ENCODE measurements at regions not wholly inside any gene's neighbourhood (a gene's known extent, or its start where the extent isn't known, plus 50 kb on each side); places are given as distances from the start of the nearest gene placed in this dataset.

DNA sequence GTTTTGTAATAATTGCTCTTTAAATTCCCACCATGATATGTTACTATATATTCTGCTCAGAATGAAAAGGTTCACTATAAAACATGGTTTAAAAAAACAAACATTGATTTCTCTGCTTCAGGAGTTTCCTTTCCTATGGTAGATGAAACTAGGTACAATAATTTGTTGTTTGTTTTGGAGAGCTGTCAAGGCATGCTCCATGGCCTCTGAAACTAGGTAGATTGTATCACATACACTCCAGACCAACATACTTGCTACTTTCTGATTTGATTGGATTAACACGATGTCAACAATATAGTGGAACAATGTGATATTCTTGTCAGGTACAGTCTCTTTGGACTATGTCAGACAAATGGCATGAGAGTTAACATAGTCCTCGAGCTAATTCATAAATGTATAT, 452.7 kb upstream of the CDH9 start:
- ATAC-seq (ENCODE audit: insufficient read depth, low read depth) = no peak
- Histone ChIP-seq H3K4me2 (ENCODE audit: insufficient read depth, low read length) (no peak overlapping the region), H3K4me1 (ENCODE audit: insufficient read depth, low read length) (no peaks in the 10 kb centered on the region), H3K27ac (ENCODE audit: low read length) (no peak overlapping the region), H3K79me2 (ENCODE audit: insufficient read depth, low read length) (no peaks in the 10 kb centered on the region), H3K27me3 (ENCODE audit: insufficient read depth, low read length, poor library complexity) (no peaks in the 10 kb centered on the region), H3K9ac (ENCODE audit: low read depth, low read length) (no peak overlapping the region), H3K36me3 (ENCODE audit: insufficient read depth, low read length) (no peaks in the 10 kb centered on the region), H4K20me1 (ENCODE audit: insufficient read depth, low read length) (no peaks in the 10 kb centered on the region), H3K9me3 (ENCODE audit: insufficient read depth, low read length, severe bottlenecking) (no peaks in the 10 kb centered on the region), H2AFZ (ENCODE audit: low read depth, low read length) (no peak overlapping the region), H3K4me3 (ENCODE audit: low read depth in 1 of 2, low read length in 2 of 2) (no peak overlapping the region)
- TF ChIP-seq CTCF (IDR thresholded peaks at IDR 0.05; ENCODE audit: borderline replicate concordance, extremely low read depth, low read length, poor library complexity, severe bottlenecking) = no peak
- TF ChIP-seq EZH2 (IDR thresholded peaks at IDR 0.05; ENCODE audit: borderline replicate concordance, low read depth, low read length, severe bottlenecking) = no peak
- DNase-seq = no peak

- DNase-seq = no peak
- Histone ChIP-seq H2AFZ (ENCODE audit: low read depth, low read length) (no peak overlapping the region), H3K36me3 (ENCODE audit: insufficient read depth, low read length) (no peaks in the 10 kb centered on the region), H3K4me1 (ENCODE audit: insufficient read depth, low read length) (no peaks in the 10 kb centered on the region), H3K9me3 (ENCODE audit: insufficient read depth, low read length, severe bottlenecking) (no peaks in the 10 kb centered on the region), H3K4me2 (ENCODE audit: insufficient read depth, low read length) (no peak overlapping the region), H3K27me3 (ENCODE audit: insufficient read depth, low read length, poor library complexity) (no peaks in the 10 kb centered on the region), H3K79me2 (ENCODE audit: insufficient read depth, low read length) (no peaks in the 10 kb centered on the region), H3K4me3 (ENCODE audit: low read depth in 1 of 2, low read length in 2 of 2) (no peak overlapping the region), H4K20me1 (ENCODE audit: insufficient read depth, low read length) (no peaks in the 10 kb centered on the region), H3K27ac (ENCODE audit: low read length) (no peak overlapping the region), H3K9ac (ENCODE audit: low read depth, low read length) (no peak overlapping the region)
- no peak for TF ChIP-seq EZH2 (IDR thresholded peaks at IDR 0.05; ENCODE audit: borderline replicate concordance, low read depth, low read length, severe bottlenecking)
- TF ChIP-seq CTCF (IDR thresholded peaks at IDR 0.05; ENCODE audit: borderline replicate concordance, extremely low read depth, low read length, poor library complexity, severe bottlenecking) = no peak
- ATAC-seq (ENCODE audit: insufficient read depth, low read depth) = no peak
These were observed 451.3 kb upstream of the CDH9 start for GRCh38 chr5:27489701-27490100.

- Histone ChIP-seq H3K4me1 (ENCODE audit: insufficient read depth, low read length) (no peaks in the 10 kb centered on the region), H3K79me2 (ENCODE audit: insufficient read depth, low read length) (no peaks in the 10 kb centered on the region), H4K20me1 (ENCODE audit: insufficient read depth, low read length) (no peaks in the 10 kb centered on the region), H3K36me3 (ENCODE audit: insufficient read depth, low read length) (no peaks in the 10 kb centered on the region), H3K9me3 (ENCODE audit: insufficient read depth, low read length, severe bottlenecking) (no peaks in the 10 kb centered on the region), H3K27me3 (ENCODE audit: insufficient read depth, low read length, poor library complexity) (no peaks in the 10 kb centered on the region), H3K4me2 (ENCODE audit: insufficient read depth, low read length) (no peak overlapping the region), H2AFZ (ENCODE audit: low read depth, low read length) (no peak overlapping the region), H3K4me3 (ENCODE audit: low read depth in 1 of 2, low read length in 2 of 2) (no peak overlapping the region), H3K9ac (ENCODE audit: low read depth, low read length) (no peak overlapping the region), H3K27ac (ENCODE audit: low read length) (no peak overlapping the region)
- ATAC-seq (ENCODE audit: insufficient read depth, low read depth) (no peak), DNase-seq (no peak)
- TF ChIP-seq EZH2 (IDR thresholded peaks at IDR 0.05; ENCODE audit: borderline replicate concordance, low read depth, low read length, severe bottlenecking) (no peak), CTCF (IDR thresholded peaks at IDR 0.05; ENCODE audit: borderline replicate concordance, extremely low read depth, low read length, poor library complexity, severe bottlenecking) (no peak)
These were observed 444.3 kb upstream of the CDH9 start for GRCh38 chr5:27482663-27483062.

DNA sequence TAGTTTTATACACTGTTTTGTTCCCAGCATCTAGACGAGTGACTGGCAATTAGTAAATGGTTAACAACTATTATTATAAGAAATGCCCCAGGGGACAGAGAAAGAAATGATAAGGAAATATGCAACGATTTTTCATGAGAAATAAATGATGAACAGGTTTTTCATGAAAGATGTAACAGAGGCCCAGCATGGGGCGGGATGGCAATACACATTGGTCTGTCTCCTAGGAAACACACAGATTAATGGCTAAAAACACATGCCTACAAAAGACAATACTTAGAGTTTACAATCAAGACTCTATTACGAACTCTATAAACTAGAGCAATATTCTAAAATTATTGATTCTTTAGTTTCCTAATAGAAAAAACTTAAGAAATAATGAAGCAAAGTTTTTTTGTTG, 441.5 kb upstream of the CDH9 start:
- H3K36me3 ChIP-seq (ENCODE audit: insufficient read depth, low read length) = no peaks in the 10 kb centered on the region
- DNase-seq = no peak

More for the DNA sequence above, 441.5 kb upstream of the CDH9 start:
- peaks cover 16% of the 10 kb centered on the region for H3K9me3 ChIP-seq (ENCODE audit: insufficient read depth, low read length, severe bottlenecking)
- H3K4me1 ChIP-seq (ENCODE audit: insufficient read depth, low read length) = no peaks in the 10 kb centered on the region
- H3K9ac ChIP-seq (ENCODE audit: low read depth, low read length) = no peak overlapping the region
- H3K4me2 ChIP-seq (ENCODE audit: insufficient read depth, low read length) = no peak overlapping the region
- H3K79me2 ChIP-seq (ENCODE audit: insufficient read depth, low read length) = no peaks in the 10 kb centered on the region
- H2AFZ ChIP-seq (ENCODE audit: low read depth, low read length) = no peak overlapping the region
- no peaks in the 10 kb centered on the region for H4K20me1 ChIP-seq (ENCODE audit: insufficient read depth, low read length)
- H3K27me3 ChIP-seq (ENCODE audit: insufficient read depth, low read length, poor library complexity) = no peaks in the 10 kb centered on the region
- no peak for ATAC-seq (ENCODE audit: insufficient read depth, low read depth)
- TF ChIP-seq EZH2 (IDR thresholded peaks at IDR 0.05; ENCODE audit: borderline replicate concordance, low read depth, low read length, severe bottlenecking) (no peak), CTCF (IDR thresholded peaks at IDR 0.05; ENCODE audit: borderline replicate concordance, extremely low read depth, low read length, poor library complexity, severe bottlenecking) (no peak)
- H3K4me3 ChIP-seq (ENCODE audit: low read depth in 1 of 2, low read length in 2 of 2) = no peak overlapping the region
- no peak overlapping the region for H3K27ac ChIP-seq (ENCODE audit: low read length)

All from DND-41 (cell line).